ENCODE measurements at regions not wholly inside any gene's neighbourhood (a gene's known extent, or its start where the extent isn't known, plus 50 kb on each side); places are given as distances from the start of the nearest gene placed in this dataset.

- no peak for TF ChIP-seq ZNF556 (CRISPR knock-in tag; IDR thresholded peaks at IDR 0.05; ENCODE audit: borderline replicate concordance)
- TF ChIP-seq ZUFSP (CRISPR knock-in tag; IDR thresholded peaks at IDR 0.05; ENCODE audit: borderline replicate concordance), result no peak
- no peak for TF ChIP-seq HNRNPL (IDR thresholded peaks at IDR 0.05; ENCODE audit: low read depth, low read length)
These were observed 279.6 kb downstream of the SLC4A3 start (continued) for GRCh38 chr2:219907011-219907365.

GRCh38 chr2:219908538-219908937 is 281.1 kb downstream of the SLC4A3 start:
- H3K9me3 ChIP-seq (ENCODE audit: low read length), result no peaks in the 10 kb centered on the region
- no peaks in the 10 kb centered on the region for H3K36me3 ChIP-seq (replicated peaks in 1 of 2; ENCODE audit: control insufficient read depth in 1 of 2, insufficient read depth in 2 of 2, low read length in 2 of 2)
- ChIA-PET POLR2A (no interaction called here), CTCF (ENCODE audit: low intra/inter-chr PET ratio, low total read pairs) (no interaction called here)
- H3K27ac ChIP-seq (ENCODE audit: extremely low read length, insufficient read depth, low read length), result no peak overlapping the region
- H3K4me1 ChIP-seq (ENCODE audit: insufficient read depth, low read length), result no peaks in the 10 kb centered on the region
- no peak overlapping the region for H3K4me3 ChIP-seq (replicated peaks in 1 of 3; ENCODE audit: insufficient read depth in 1 of 3, low read depth in 2 of 3, low read length in 3 of 3)
- ATAC-seq, result no peak
- in situ Hi-C loops (cut with HindIII; ENCODE audit: extremely low pct_ligation_motif_present, low pct_unique_long_range_greater_than_20kb) (no loop called here), intact Hi-C loops (cut with micrococcal nuclease; ENCODE audit: unreplicated experiment) (no loop called here)
- no peaks in the 10 kb centered on the region for H4K20me1 ChIP-seq (ENCODE audit: insufficient read depth, low read length)
- no peak overlapping the region for H2AFZ ChIP-seq (ENCODE audit: low read length)
- WGBS (ENCODE audit: low lambda C conversion rate), result 0% methylated on average over 2 of the region's 2 CpGs
- no peak overlapping the region for H3K9ac ChIP-seq (ENCODE audit: insufficient read depth, low read depth, low read length)
- no peak for FAIRE-seq
- H3K4me2 ChIP-seq (ENCODE audit: low read depth, low read length), result no peak overlapping the region
- no TSS peak for BruUV-seq (replicated peaks)
- TF ChIP-seq SALL1 (CRISPR knock-in tag; IDR thresholded peaks at IDR 0.05) (no peak), ZKSCAN5 (CRISPR knock-in tag; IDR thresholded peaks at IDR 0.05) (no peak), ZNF772 (CRISPR knock-in tag; IDR thresholded peaks at IDR 0.05) (no peak), ZNF30 (CRISPR knock-in tag; IDR thresholded peaks at IDR 0.05) (no peak), RAD21 (CRISPR knock-in tag; IDR thresholded peaks at IDR 0.05) (no peak), FOSL2 (CRISPR knock-in tag; IDR thresholded peaks at IDR 0.05) (no peak), IKZF1 (IDR thresholded peaks at IDR 0.05) (no peak)
- TF ChIP-seq, protein P1, sequence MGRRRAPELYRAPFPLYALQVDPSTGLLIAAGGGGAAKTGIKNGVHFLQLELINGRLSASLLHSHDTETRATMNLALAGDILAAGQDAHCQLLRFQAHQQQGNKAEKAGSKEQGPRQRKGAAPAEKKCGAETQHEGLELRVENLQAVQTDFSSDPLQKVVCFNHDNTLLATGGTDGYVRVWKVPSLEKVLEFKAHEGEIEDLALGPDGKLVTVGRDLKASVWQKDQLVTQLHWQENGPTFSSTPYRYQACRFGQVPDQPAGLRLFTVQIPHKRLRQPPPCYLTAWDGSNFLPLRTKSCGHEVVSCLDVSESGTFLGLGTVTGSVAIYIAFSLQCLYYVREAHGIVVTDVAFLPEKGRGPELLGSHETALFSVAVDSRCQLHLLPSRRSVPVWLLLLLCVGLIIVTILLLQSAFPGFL (CRISPR knock-in tag; IDR thresholded peaks at IDR 0.05), result no peak
- peaks cover 0 to 11% of the 10 kb centered on the region in 2 experiments; a peak in 4 of 5 replicates for H3K27me3 ChIP-seq (ENCODE audit: control insufficient read depth in 1 of 2, insufficient read depth in 2 of 2, low read length in 2 of 2)
- no peak for DNase-seq (ENCODE audit: low spot score)
- no peaks in the 10 kb centered on the region for H3K79me2 ChIP-seq (ENCODE audit: insufficient read depth, low read length)
